PC-9 (cell line): ENCODE measurements at regions not wholly inside any gene's neighbourhood (a gene's known extent, or its start where the extent isn't known, plus 50 kb on each side); places are given as distances from the start of the nearest gene placed in this dataset.

Experiments used
- BruUV-seq: library from RNA; stranded (reverse); fragments of 400-500 nt; replicated peaks from 2 replicates; lab custom pipeline; 2021; lab: Mats Ljungman, UMichigan
- CTCF ChIA-PET: fragments of 300-600 bp; sonication (Branson Sonifier 250); formaldehyde crosslinking; loops from one replicate; lab custom pipeline; 2022; ENCODE audit warnings: antibody characterized with exemption; lab: Charles Lee
- POLR2A ChIA-PET: fragments of 300-600 bp; sonication (Branson Sonifier 250); formaldehyde crosslinking; loops from one replicate; lab custom pipeline; 2022; ENCODE audit warnings: antibody characterized with exemption; ENCODE audit not compliant: unreplicated experiment; lab: Charles Lee
- DNase-seq, 2 experiments: peaks; one replicate each; pipeline versions ENCODE4 v3.0.0 to v3.0.0-alpha.2; 2015 to 2022; ENCODE audit warnings: mixed read lengths in 1 of 2
- H2AFZ ChIP-seq: fragments of 200-600 bp; sonication (generic); 2 replicates; pipeline ENCODE4 v1.8.1; 2017; ENCODE audit warnings: antibody characterized with exemption
- H3F3A ChIP-seq: fragments of 200-600 bp; sonication (generic); 2 replicates; pipeline ENCODE4 v1.8.1; 2017; ENCODE audit warnings: antibody characterized with exemption, mild to moderate bottlenecking, low read depth; ENCODE audit not compliant: insufficient read depth
- H3K27ac ChIP-seq: fragments of 200-600 bp; sonication (generic); 2 replicates; pipeline ENCODE4 v1.6.1; 2016; ENCODE audit warnings: mixed run types
- H3K27me3 ChIP-seq: fragments of 200-600 bp; sonication (generic); 2 replicates; pipeline ENCODE4 v1.6.1; 2016; ENCODE audit warnings: low read depth, mixed run types; ENCODE audit not compliant: insufficient read depth
- H3K36me3 ChIP-seq: fragments of 200-600 bp; sonication (generic); 2 replicates; pipeline ENCODE4 v1.6.1; 2016; ENCODE audit warnings: low read depth, mixed run types
- H3K4me1 ChIP-seq: fragments of 200-600 bp; sonication (generic); replicated peaks from 2 replicates; pipeline ENCODE4 v1.6.1; 2016; ENCODE audit warnings: mixed run types; ENCODE audit not compliant: insufficient read depth
- H3K4me2 ChIP-seq: fragments of 200-600 bp; sonication (generic); 2 replicates; pipeline ENCODE4 v1.6.1; 2017; ENCODE audit warnings: mixed run types
- H3K4me3 ChIP-seq: fragments of 200-600 bp; sonication (generic); 2 replicates; pipeline ENCODE4 v1.6.1; 2016; ENCODE audit warnings: mixed run types
- H3K79me2 ChIP-seq: fragments of 200-600 bp; sonication (generic); 2 replicates; pipeline ENCODE4 v1.6.1; 2017; ENCODE audit warnings: low read depth, mixed run types
- H3K9me2 ChIP-seq: fragments of 200-600 bp; sonication (generic); 2 replicates; pipeline ENCODE4 v1.8.1; 2017; ENCODE audit warnings: mild to moderate bottlenecking; ENCODE audit not compliant: insufficient read depth
- H3K9me3 ChIP-seq: fragments of 200-600 bp; sonication (generic); 2 replicates; pipeline ENCODE4 v1.8.1; 2016; ENCODE audit warnings: low read depth; ENCODE audit not compliant: insufficient read depth
- H4K20me1 ChIP-seq: fragments of 200-600 bp; sonication (generic); 2 replicates; pipeline ENCODE4 v1.8.1; 2017; ENCODE audit not compliant: insufficient read depth
- CTCF ChIP-seq: fragments of 200-600 bp; sonication (generic); conservative IDR thresholded peaks from 2 replicates; pipeline ENCODE4 v1.6.1; 2017; ENCODE audit warnings: mixed run types, antibody characterized with exemption, mild to moderate bottlenecking, moderate library complexity
- EZH2 ChIP-seq: fragments of 200-600 bp; sonication (generic); IDR thresholded peaks from 2 replicates; pipeline ENCODE4 v1.8.0; 2017; ENCODE audit warnings: antibody characterized with exemption, low read depth
- intact Hi-C: fragments of 100-400 bp; cut with micrococcal nuclease; formaldehyde crosslinking; loops from one replicate; pipeline ENCODE4 v1.10.0; 2022; ENCODE audit not compliant: unreplicated experiment

- ChIA-PET CTCF (no interaction called here), POLR2A (no interaction called here)
- Histone ChIP-seq H4K20me1 (no peaks in the 10 kb centered on the region), H3K4me3 (no peak overlapping the region), H3K27ac (no peak overlapping the region), H3K9me2 (no peaks in the 10 kb centered on the region), H3K9me3 (no peaks in the 10 kb centered on the region), H3K36me3 (0 out of 2 replicates have a peak, but pooled peaks cover 7% of the 10 kb centered on the region), H3K27me3 (no peaks in the 10 kb centered on the region), H2AFZ (no peak overlapping the region), H3K4me2 (no peak overlapping the region), H3K79me2 (no peaks in the 10 kb centered on the region), H3K4me1 (no peaks in the 10 kb centered on the region), H3F3A (0 out of 2 replicates have a peak, but pooled peaks cover 3% of the 10 kb centered on the region)
- intact Hi-C loops: no loop called here
- no peak for TF ChIP-seq CTCF
- DNase-seq: no peak
- no TSS peak for BruUV-seq
Observed at GRCh38 chr6:144547409-144547808, 262.3 kb downstream of the UTRN start.

GRCh38 chr6:144548536-144548935 lies 263.4 kb downstream of the UTRN start:
- Histone ChIP-seq H3K36me3 (0 out of 2 replicates have a peak, but pooled peaks cover 7% of the 10 kb centered on the region), H2AFZ (no peak overlapping the region), H3K9me3 (no peaks in the 10 kb centered on the region), H3K4me1 (no peaks in the 10 kb centered on the region), H3K4me2 (no peak overlapping the region), H3F3A (0 out of 2 replicates have a peak, but pooled peaks cover 3% of the 10 kb centered on the region), H3K27me3 (no peaks in the 10 kb centered on the region), H3K27ac (no peak overlapping the region), H3K79me2 (no peaks in the 10 kb centered on the region), H4K20me1 (no peaks in the 10 kb centered on the region), H3K9me2 (no peaks in the 10 kb centered on the region), H3K4me3 (no peak overlapping the region)
- TF ChIP-seq CTCF (no peak), EZH2 (no peak)
- ChIA-PET CTCF (no interaction called here), POLR2A (no interaction called here)
- intact Hi-C loops: no loop called here
- no TSS peak for BruUV-seq
- no peak for DNase-seq

GRCh38 chr6:144549837-144550747 lies 265.0 kb downstream of the UTRN start:
- no peaks in the 10 kb centered on the region for H4K20me1 ChIP-seq
- POLR2A ChIA-PET: no interaction called here

More at GRCh38 chr6:144549837-144550747, 265.0 kb downstream of the UTRN start:
- 0 out of 2 replicates have a peak, but pooled peaks cover 3% of the 10 kb centered on the region for H3F3A ChIP-seq
- no peak overlapping the region for H2AFZ ChIP-seq
- BruUV-seq: no TSS peak
- no peaks in the 10 kb centered on the region for H3K79me2 ChIP-seq
- no peak overlapping the region for H3K4me3 ChIP-seq
- H3K9me3 ChIP-seq: no peaks in the 10 kb centered on the region
- no peak for DNase-seq
- no peaks in the 10 kb centered on the region for H3K4me1 ChIP-seq
- H3K4me2 ChIP-seq: no peak overlapping the region
- no peak overlapping the region for H3K27ac ChIP-seq
- H3K36me3 ChIP-seq: 0 out of 2 replicates have a peak, but pooled peaks cover 12% of the 10 kb centered on the region
- CTCF ChIA-PET: no interaction called here
- intact Hi-C loops: no loop called here
- TF ChIP-seq CTCF: no peak
- no peak for TF ChIP-seq EZH2
- H3K9me2 ChIP-seq: no peaks in the 10 kb centered on the region
- H3K27me3 ChIP-seq: no peaks in the 10 kb centered on the region
